GM19452 (cell line): ENCODE measurements at regions not wholly inside any gene's neighbourhood (a gene's known extent, or its start where the extent isn't known, plus 50 kb on each side); places are given as distances from the start of the nearest gene placed in this dataset.

Source experiments
- ATAC-seq: cut with Tn5 transposase; IDR thresholded peaks from one replicate; pipeline ENCODE4 v1.9.1; 2021; ENCODE audit not compliant: unreplicated experiment

- no peak for ATAC-seq
These were observed 312.7 kb downstream of the HRH4 start for GRCh38 chr18:24773101-24773500.

- ATAC-seq: no peak
These were observed 315.6 kb downstream of the HRH4 start for GRCh38 chr18:24776019-24776418.

- ATAC-seq: no peak
These were observed 318.5 kb downstream of the HRH4 start for GRCh38 chr18:24778810-24779418.

GRCh38 chr18:24782566-24782965 is 322.1 kb downstream of the HRH4 start:
- no peak for ATAC-seq

GRCh38 chr18:24785019-24785418 is 324.6 kb downstream of the HRH4 start:
- ATAC-seq: no peak

- no peak for ATAC-seq
These were observed 325.6 kb downstream of the HRH4 start for GRCh38 chr18:24786027-24786426.

- ATAC-seq: no peak
These were observed 329.9 kb downstream of the HRH4 start for GRCh38 chr18:24790347-24790746.

GRCh38 chr18:24791751-24792545 is 331.5 kb downstream of the HRH4 start:
- ATAC-seq: no peak

GRCh38 chr18:24793742-24794141 is 333.3 kb downstream of the HRH4 start:
- ATAC-seq: no peak

- no peak for ATAC-seq
These were observed 334.7 kb downstream of the HRH4 start for GRCh38 chr18:24795129-24795528.

- ATAC-seq: no peak
These were observed 337.5 kb downstream of the HRH4 start for GRCh38 chr18:24797981-24798380.

GRCh38 chr18:24799176-24799575 is 338.7 kb downstream of the HRH4 start:
- ATAC-seq: no peak

GRCh38 chr18:24799720-24800119 is 339.3 kb downstream of the HRH4 start:
- ATAC-seq: no peak

GRCh38 chr18:24801001-24801400 is 340.6 kb downstream of the HRH4 start:
- ATAC-seq: no peak

- ATAC-seq: no peak
These were observed 342.0 kb downstream of the HRH4 start for GRCh38 chr18:24802456-24802855.

GRCh38 chr18:24805156-24805555 is 344.7 kb downstream of the HRH4 start:
- no peak for ATAC-seq

GRCh38 chr18:24809173-24809950 is 348.9 kb downstream of the HRH4 start:
- no peak for ATAC-seq

- ATAC-seq: no peak
These were observed 350.3 kb downstream of the HRH4 start for GRCh38 chr18:24810561-24811305.

- ATAC-seq: no peak
These were observed 351.7 kb downstream of the HRH4 start for GRCh38 chr18:24811950-24812681.

- no peak for ATAC-seq
These were observed 354.1 kb downstream of the HRH4 start for GRCh38 chr18:24814521-24814920.

GRCh38 chr18:24817150-24817549 is 356.7 kb downstream of the HRH4 start:
- ATAC-seq: no peak
